ENCODE measurements at regions not wholly inside any gene's neighbourhood (a gene's known extent, or its start where the extent isn't known, plus 50 kb on each side); places are given as distances from the start of the nearest gene placed in this dataset.

GRCh38 chr7:17546189-17546588, 247.7 kb downstream of the AHR start:
- no peak for DNase-seq (ENCODE audit: low read depth)
- H3K36me3 ChIP-seq (ENCODE audit: control insufficient read depth, insufficient read depth, low read length), result no peaks in the 10 kb centered on the region
- no peak for TF ChIP-seq CTCF (IDR thresholded peaks at IDR 0.05; ENCODE audit: insufficient read depth, low read depth, low read length)
- CTCF ChIA-PET, result interaction anchor here (0.6 to 1.1 kb wide), 2 partner anchors 25 to 41 kb away, joined by 3 to 4 read pairs; no protein-coding TSS in a partner anchor
- H3K4me3 ChIP-seq (ENCODE audit: low read depth, low read length), result no peak overlapping the region
- H3K27me3 ChIP-seq (ENCODE audit: control insufficient read depth, insufficient read depth, low read length), result no peaks in the 10 kb centered on the region
- POLR2A ChIA-PET, result no interaction called here

GRCh38 chr7:17546592-17546991, 248.1 kb downstream of the AHR start:
- no peak for TF ChIP-seq CTCF (IDR thresholded peaks at IDR 0.05; ENCODE audit: insufficient read depth, low read depth, low read length)
- Histone ChIP-seq H3K4me3 (ENCODE audit: low read depth, low read length) (no peak overlapping the region), H3K36me3 (ENCODE audit: control insufficient read depth, insufficient read depth, low read length) (no peaks in the 10 kb centered on the region), H3K27me3 (ENCODE audit: control insufficient read depth, insufficient read depth, low read length) (no peaks in the 10 kb centered on the region)
- no peak for DNase-seq (ENCODE audit: low read depth)
- POLR2A ChIA-PET, result no interaction called here
- CTCF ChIA-PET, result interaction anchor here (1.1 kb wide), 1 partner anchor 26 kb away, joined by 4 read pairs; no protein-coding TSS in a partner anchor

GRCh38 chr7:17548014-17548653, 249.7 kb downstream of the AHR start:
- DNase-seq (ENCODE audit: low read depth), result no peak
- no peak for TF ChIP-seq CTCF (IDR thresholded peaks at IDR 0.05; ENCODE audit: insufficient read depth, low read depth, low read length)
- Histone ChIP-seq H3K4me3 (ENCODE audit: low read depth, low read length) (no peak overlapping the region), H3K27me3 (ENCODE audit: control insufficient read depth, insufficient read depth, low read length) (no peaks in the 10 kb centered on the region), H3K36me3 (ENCODE audit: control insufficient read depth, insufficient read depth, low read length) (no peaks in the 10 kb centered on the region)
- ChIA-PET POLR2A (no interaction called here), CTCF (interaction anchor here (0.6 kb wide), 1 partner anchor 153 kb away, joined by 3 read pairs; no protein-coding TSS in a partner anchor)

- no peak for DNase-seq (ENCODE audit: low read depth)
- CTCF ChIA-PET, result no interaction called here
- POLR2A ChIA-PET, result no interaction called here
- Histone ChIP-seq H3K4me3 (ENCODE audit: low read depth, low read length) (no peak overlapping the region), H3K27me3 (ENCODE audit: control insufficient read depth, insufficient read depth, low read length) (no peaks in the 10 kb centered on the region), H3K36me3 (ENCODE audit: control insufficient read depth, insufficient read depth, low read length) (no peaks in the 10 kb centered on the region)
- TF ChIP-seq CTCF (IDR thresholded peaks at IDR 0.05; ENCODE audit: insufficient read depth, low read depth, low read length), result no peak
Measured at GRCh38 chr7:17549406-17549805, 251.0 kb downstream of the AHR start.

- no peak overlapping the region for H3K4me3 ChIP-seq (ENCODE audit: low read depth, low read length)
- no peaks in the 10 kb centered on the region for H3K36me3 ChIP-seq (ENCODE audit: control insufficient read depth, insufficient read depth, low read length)
- ChIA-PET POLR2A (no interaction called here), CTCF (no interaction called here)
- no peaks in the 10 kb centered on the region for H3K27me3 ChIP-seq (ENCODE audit: control insufficient read depth, insufficient read depth, low read length)
- no peak for DNase-seq (ENCODE audit: low read depth)
- no peak for TF ChIP-seq CTCF (IDR thresholded peaks at IDR 0.05; ENCODE audit: insufficient read depth, low read depth, low read length)
Measured at GRCh38 chr7:17552373-17552772, 253.9 kb downstream of the AHR start.

All from BJ (cell line).